ENCODE measurements at regions not wholly inside any gene's neighbourhood (a gene's known extent, or its start where the extent isn't known, plus 50 kb on each side); places are given as distances from the start of the nearest gene placed in this dataset.
A peak's percentile ranks its signal among the peaks of the same experiment; 100 is the strongest.

DNA sequence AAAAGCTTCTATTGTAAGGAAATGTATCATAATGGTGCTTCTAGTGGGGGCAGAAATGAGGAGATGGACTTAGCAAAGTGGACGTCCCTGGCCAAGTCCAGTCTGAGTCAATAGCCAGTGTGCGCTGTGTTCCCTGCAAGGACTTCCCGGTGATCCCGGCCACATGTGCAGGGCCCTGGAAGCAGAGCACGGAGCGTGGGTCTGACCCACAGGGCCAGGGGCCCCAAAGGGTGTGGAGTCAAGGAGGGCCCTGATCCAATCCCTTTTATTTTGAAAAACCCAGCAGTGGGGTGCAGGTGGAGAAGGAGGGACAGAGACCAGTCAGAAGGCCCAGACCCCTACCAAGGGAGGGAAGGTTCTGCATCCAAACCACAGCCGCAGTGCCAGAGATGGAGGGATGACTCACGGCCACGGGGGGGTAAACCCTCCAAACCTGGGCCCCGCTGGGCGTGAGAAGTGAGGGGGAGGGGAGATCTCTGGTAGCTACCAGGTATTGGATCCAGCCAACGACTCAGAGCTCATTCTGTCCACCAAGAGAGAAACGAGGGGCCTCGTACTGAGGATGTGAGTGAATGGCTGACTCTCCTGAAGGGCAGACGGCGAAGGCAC is 57.2 kb upstream of the VIPR2 start:
- no peaks in the 10 kb centered on the region for H3K36me3 ChIP-seq (ENCODE audit: control insufficient read depth in 4 of 4, insufficient read depth in 4 of 4, low read length in 3 of 4)
- peaks cover 0 to 17% (median 14%) of the 10 kb centered on the region in 4 experiments for H3K4me1 ChIP-seq (ENCODE audit: control extremely low read depth in 1 of 4, control insufficient read depth in 4 of 4, insufficient read depth in 4 of 4, low read length in 3 of 4)
- no peaks in the 10 kb centered on the region for H3K9me3 ChIP-seq (ENCODE audit: control extremely low read depth in 1 of 5, control insufficient read depth in 4 of 5, insufficient read depth in 2 of 5, low read depth in 1 of 5, low read length in 4 of 5)
- no peak overlapping the region for H3K27ac ChIP-seq (ENCODE audit: insufficient read depth in 1 of 2, low read depth in 1 of 2, low read length in 2 of 2, poor library complexity in 1 of 2, severe bottlenecking in 2 of 2)
- DNase-seq, result peak in 1 of 3 donors; percentile 6
- POLR2A ChIA-PET, result no interaction called here
- no peaks in the 10 kb centered on the region for H3K27me3 ChIP-seq (replicated peaks in 2 of 5; ENCODE audit: control insufficient read depth in 4 of 5, insufficient read depth in 5 of 5, low read length in 4 of 5)
- CTCF ChIA-PET, result no interaction called here
- 98% methylated on average over 15 of the region's 16 CpGs for WGBS (ENCODE audit: insufficient coverage)
- H3K4me3 ChIP-seq (ENCODE audit: control insufficient read depth in 1 of 7, extremely low read depth in 1 of 7, insufficient read depth in 4 of 7, low read depth in 2 of 7, low read length in 6 of 7), result no peak overlapping the region

DNA sequence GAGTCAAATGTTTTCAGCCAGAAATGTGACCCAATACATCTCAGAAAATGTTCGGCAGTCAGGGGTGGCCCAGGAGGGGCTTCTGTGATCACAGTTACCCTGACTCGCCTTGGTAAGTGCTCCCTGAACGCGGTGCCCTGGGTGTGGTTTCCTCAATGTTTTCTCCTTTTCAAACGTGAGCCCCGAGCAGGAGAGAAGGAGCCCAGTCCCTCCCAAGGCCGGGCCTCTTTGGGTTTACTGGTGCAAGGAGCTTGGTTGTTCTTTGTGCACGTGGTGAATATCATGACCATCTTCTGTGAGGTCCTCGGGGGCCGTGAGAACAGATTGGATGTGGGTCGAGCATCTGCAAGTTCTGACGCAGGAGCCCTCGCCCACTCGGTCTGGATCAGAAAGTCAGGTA is 55.8 kb upstream of the VIPR2 start:
- Histone ChIP-seq H3K27ac (ENCODE audit: insufficient read depth in 1 of 2, low read depth in 1 of 2, low read length in 2 of 2, poor library complexity in 1 of 2, severe bottlenecking in 2 of 2) (no peak overlapping the region), H3K27me3 (replicated peaks in 2 of 5; ENCODE audit: control insufficient read depth in 4 of 5, insufficient read depth in 5 of 5, low read length in 4 of 5) (no peaks in the 10 kb centered on the region), H3K4me1 (ENCODE audit: control extremely low read depth in 1 of 4, control insufficient read depth in 4 of 4, insufficient read depth in 4 of 4, low read length in 3 of 4) (peaks cover 7 to 29% (median 23%) of the 10 kb centered on the region in 4 experiments), H3K4me3 (ENCODE audit: control insufficient read depth in 1 of 7, extremely low read depth in 1 of 7, insufficient read depth in 4 of 7, low read depth in 2 of 7, low read length in 6 of 7) (no peak overlapping the region), H3K36me3 (ENCODE audit: control insufficient read depth in 4 of 4, insufficient read depth in 4 of 4, low read length in 3 of 4) (no peaks in the 10 kb centered on the region), H3K9me3 (ENCODE audit: control extremely low read depth in 1 of 5, control insufficient read depth in 4 of 5, insufficient read depth in 2 of 5, low read depth in 1 of 5, low read length in 4 of 5) (no peaks in the 10 kb centered on the region)
- DNase-seq, result no peak
- POLR2A ChIA-PET, result no interaction called here
- WGBS (ENCODE audit: insufficient coverage), result 93% methylated on average over 14 of the region's 14 CpGs
- CTCF ChIA-PET, result no interaction called here

DNA sequence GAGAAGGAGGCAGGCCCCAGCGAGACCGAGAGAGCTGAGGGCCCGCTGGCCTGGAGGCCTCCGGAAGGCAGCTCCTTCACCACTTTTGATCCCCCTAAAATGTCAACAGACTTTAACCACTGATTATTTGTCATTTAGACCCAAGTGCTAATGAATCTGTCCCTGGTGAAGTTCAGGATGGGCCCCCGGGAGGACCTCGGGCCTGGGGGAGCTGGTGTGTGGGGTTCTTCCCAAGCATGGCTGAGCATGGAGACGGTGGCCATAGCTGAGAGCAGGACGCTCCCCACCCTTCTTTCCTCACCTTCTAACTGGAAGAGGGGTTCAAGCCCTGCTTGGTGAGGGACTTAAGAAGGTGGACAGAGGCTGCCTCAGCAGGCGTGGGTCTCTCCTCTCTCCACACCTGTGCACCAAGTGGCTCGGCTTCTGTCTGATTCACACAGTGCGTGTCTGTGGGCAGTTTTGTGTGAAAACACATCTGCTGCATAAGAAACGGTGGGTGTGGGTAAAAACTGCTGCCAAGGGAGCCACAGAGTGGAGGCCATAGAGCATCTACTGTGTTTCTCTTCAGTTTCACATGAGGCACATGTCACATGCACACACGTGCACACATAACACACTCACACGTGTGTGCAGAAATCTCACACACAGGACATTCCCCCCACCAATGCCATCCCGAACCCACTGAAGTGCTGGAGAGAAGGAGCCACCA is 53.5 kb upstream of the VIPR2 start:
- peaks cover 7 to 29% (median 23%) of the 10 kb centered on the region in 4 experiments for H3K4me1 ChIP-seq (ENCODE audit: control extremely low read depth in 1 of 4, control insufficient read depth in 4 of 4, insufficient read depth in 4 of 4, low read length in 3 of 4)
- no peak for DNase-seq
- ChIA-PET POLR2A (no interaction called here), CTCF (no interaction called here)
- H3K36me3 ChIP-seq (ENCODE audit: control insufficient read depth in 4 of 4, insufficient read depth in 4 of 4, low read length in 3 of 4), result no peaks in the 10 kb centered on the region
- H3K27ac ChIP-seq (ENCODE audit: insufficient read depth in 1 of 2, low read depth in 1 of 2, low read length in 2 of 2, poor library complexity in 1 of 2, severe bottlenecking in 2 of 2), result peak overlapping the region in 1 of 2 experiments; percentile 62
- H3K27me3 ChIP-seq (replicated peaks in 2 of 5; ENCODE audit: control insufficient read depth in 4 of 5, insufficient read depth in 5 of 5, low read length in 4 of 5), result no peaks in the 10 kb centered on the region
- no peaks in the 10 kb centered on the region for H3K9me3 ChIP-seq (ENCODE audit: control extremely low read depth in 1 of 5, control insufficient read depth in 4 of 5, insufficient read depth in 2 of 5, low read depth in 1 of 5, low read length in 4 of 5)
- 82% methylated on average over 12 of the region's 15 CpGs for WGBS (ENCODE audit: insufficient coverage)
- H3K4me3 ChIP-seq (ENCODE audit: control insufficient read depth in 1 of 7, extremely low read depth in 1 of 7, insufficient read depth in 4 of 7, low read depth in 2 of 7, low read length in 6 of 7), result peak overlapping the region in 1 of 7 experiments; percentile 66

DNA sequence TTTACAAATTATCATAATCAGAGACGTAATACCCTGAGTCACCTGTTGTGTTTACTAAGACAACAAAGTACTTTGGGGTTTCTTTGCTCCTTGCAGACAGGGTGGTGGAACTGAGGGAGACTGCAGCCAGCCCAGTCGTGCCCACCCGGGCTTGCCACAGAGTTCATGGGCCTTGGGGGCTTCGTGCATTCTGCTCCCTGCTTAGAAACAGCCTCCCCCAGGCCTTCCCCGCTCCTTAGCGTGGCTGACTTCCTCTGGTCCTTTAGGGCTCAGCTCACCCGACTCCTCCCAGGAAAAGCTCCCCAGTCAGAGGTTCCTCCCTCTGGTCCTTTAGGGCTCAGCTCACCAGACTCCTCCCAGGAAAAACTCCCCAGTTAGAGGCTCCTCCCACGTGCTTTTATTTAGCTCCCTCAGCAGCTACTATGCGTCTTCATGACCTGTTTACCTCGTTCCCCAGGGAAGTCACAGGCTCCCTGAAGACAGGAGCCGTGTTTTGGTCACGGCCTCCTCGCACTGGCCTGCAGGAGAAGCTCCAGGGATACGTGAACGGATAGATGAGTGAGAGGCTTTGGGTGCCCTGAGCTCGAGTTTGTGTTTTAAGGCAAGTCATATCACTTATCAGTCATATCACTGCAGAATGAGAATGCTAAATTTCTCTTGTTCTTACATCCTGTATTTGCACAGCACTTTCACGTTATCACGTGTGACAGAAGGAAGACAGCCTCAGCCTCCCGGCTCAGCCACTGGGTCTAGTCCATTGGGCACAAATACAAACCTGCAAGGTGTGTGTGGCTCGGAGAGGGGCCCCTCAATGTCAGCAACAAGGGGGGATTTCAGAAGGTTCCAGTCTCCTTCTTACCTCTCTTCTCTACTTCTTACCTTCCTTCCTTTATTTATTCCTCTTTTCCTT is 52.7 kb upstream of the VIPR2 start:
- peak; percentile 38 to 80 (median 66) for DNase-seq
- ChIA-PET CTCF (interaction anchor here (1.0 kb wide), 1 partner anchor 221 kb away, joined by 6 read pairs; no protein-coding TSS in a partner anchor), POLR2A (no interaction called here)
- H3K27me3 ChIP-seq (replicated peaks in 2 of 5; ENCODE audit: control insufficient read depth in 4 of 5, insufficient read depth in 5 of 5, low read length in 4 of 5), result no peaks in the 10 kb centered on the region
- no peaks in the 10 kb centered on the region for H3K9me3 ChIP-seq (ENCODE audit: control extremely low read depth in 1 of 5, control insufficient read depth in 4 of 5, insufficient read depth in 2 of 5, low read depth in 1 of 5, low read length in 4 of 5)
- WGBS (ENCODE audit: insufficient coverage), result 11% methylated on average over 14 of the region's 20 CpGs
- H3K27ac ChIP-seq (ENCODE audit: insufficient read depth in 1 of 2, low read depth in 1 of 2, low read length in 2 of 2, poor library complexity in 1 of 2, severe bottlenecking in 2 of 2), result peak overlapping the region; percentile 21 to 62
- H3K4me3 ChIP-seq (ENCODE audit: control insufficient read depth in 1 of 7, extremely low read depth in 1 of 7, insufficient read depth in 4 of 7, low read depth in 2 of 7, low read length in 6 of 7), result peak overlapping the region in 5 of 7 experiments; percentile 2 to 66 (median 49)
- H3K36me3 ChIP-seq (ENCODE audit: control insufficient read depth in 4 of 4, insufficient read depth in 4 of 4, low read length in 3 of 4), result no peaks in the 10 kb centered on the region
- H3K4me1 ChIP-seq (ENCODE audit: control extremely low read depth in 1 of 4, control insufficient read depth in 4 of 4, insufficient read depth in 4 of 4, low read length in 3 of 4), result peaks cover 7 to 29% (median 23%) of the 10 kb centered on the region in 4 experiments

DNA sequence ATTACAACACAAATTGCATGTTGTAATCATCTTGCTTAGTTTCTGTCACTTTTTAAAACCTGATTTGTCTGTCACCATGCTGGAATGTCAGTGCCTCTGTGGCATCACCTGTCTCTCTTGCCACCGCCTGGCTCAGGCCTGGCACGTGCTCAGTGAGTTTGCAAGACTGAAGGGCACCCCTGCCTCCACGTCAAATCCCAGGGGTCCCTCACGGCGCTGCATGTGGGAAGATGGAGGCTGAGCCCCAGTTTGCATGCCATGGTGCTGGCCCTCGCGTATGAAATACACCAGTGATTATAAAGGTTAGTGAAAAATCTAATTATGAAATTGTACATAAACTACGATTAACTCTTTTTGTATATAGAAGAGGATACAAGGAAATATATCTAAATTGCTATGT is 51.9 kb upstream of the VIPR2 start:
- peaks cover 7 to 29% (median 23%) of the 10 kb centered on the region in 4 experiments for H3K4me1 ChIP-seq (ENCODE audit: control extremely low read depth in 1 of 4, control insufficient read depth in 4 of 4, insufficient read depth in 4 of 4, low read length in 3 of 4)
- no peak overlapping the region for H3K4me3 ChIP-seq (ENCODE audit: control insufficient read depth in 1 of 7, extremely low read depth in 1 of 7, insufficient read depth in 4 of 7, low read depth in 2 of 7, low read length in 6 of 7)
- 98% methylated on average over 3 of the region's 8 CpGs for WGBS (ENCODE audit: insufficient coverage)
- DNase-seq, result no peak
- no peaks in the 10 kb centered on the region for H3K27me3 ChIP-seq (replicated peaks in 2 of 5; ENCODE audit: control insufficient read depth in 4 of 5, insufficient read depth in 5 of 5, low read length in 4 of 5)
- no peaks in the 10 kb centered on the region for H3K36me3 ChIP-seq (ENCODE audit: control insufficient read depth in 4 of 4, insufficient read depth in 4 of 4, low read length in 3 of 4)
- ChIA-PET POLR2A (no interaction called here), CTCF (interaction anchor here (1.0 kb wide), 1 partner anchor 220 kb away, joined by 6 read pairs; no protein-coding TSS in a partner anchor)
- H3K27ac ChIP-seq (ENCODE audit: insufficient read depth in 1 of 2, low read depth in 1 of 2, low read length in 2 of 2, poor library complexity in 1 of 2, severe bottlenecking in 2 of 2), result no peak overlapping the region
- H3K9me3 ChIP-seq (ENCODE audit: control extremely low read depth in 1 of 5, control insufficient read depth in 4 of 5, insufficient read depth in 2 of 5, low read depth in 1 of 5, low read length in 4 of 5), result no peaks in the 10 kb centered on the region

DNA sequence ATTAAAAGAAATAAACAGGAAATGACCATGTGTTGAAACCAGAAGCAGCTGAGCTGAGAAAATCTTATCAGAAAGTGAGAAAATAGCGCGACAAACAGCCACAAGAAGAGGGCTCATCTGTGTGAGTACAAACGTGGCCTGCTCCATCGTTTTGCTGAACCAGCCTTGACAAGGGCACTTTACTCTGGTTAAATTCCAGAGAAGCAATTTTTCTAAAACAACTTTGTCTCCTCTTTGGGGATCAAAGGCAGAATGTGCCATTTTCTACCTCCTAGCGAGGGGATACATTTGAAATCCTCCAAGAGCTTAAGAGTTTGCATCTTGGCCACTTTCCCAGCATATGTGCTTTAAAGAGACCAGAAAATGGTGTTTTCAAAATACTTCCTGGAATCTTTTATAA is 51.3 kb upstream of the VIPR2 start:
- Histone ChIP-seq H3K4me3 (ENCODE audit: control insufficient read depth in 1 of 7, extremely low read depth in 1 of 7, insufficient read depth in 4 of 7, low read depth in 2 of 7, low read length in 6 of 7) (no peak overlapping the region), H3K27me3 (replicated peaks in 2 of 5; ENCODE audit: control insufficient read depth in 4 of 5, insufficient read depth in 5 of 5, low read length in 4 of 5) (no peaks in the 10 kb centered on the region), H3K36me3 (ENCODE audit: control insufficient read depth in 4 of 4, insufficient read depth in 4 of 4, low read length in 3 of 4) (no peaks in the 10 kb centered on the region), H3K4me1 (ENCODE audit: control extremely low read depth in 1 of 4, control insufficient read depth in 4 of 4, insufficient read depth in 4 of 4, low read length in 3 of 4) (peaks cover 7 to 29% (median 23%) of the 10 kb centered on the region in 4 experiments), H3K9me3 (ENCODE audit: control extremely low read depth in 1 of 5, control insufficient read depth in 4 of 5, insufficient read depth in 2 of 5, low read depth in 1 of 5, low read length in 4 of 5) (no peaks in the 10 kb centered on the region), H3K27ac (ENCODE audit: insufficient read depth in 1 of 2, low read depth in 1 of 2, low read length in 2 of 2, poor library complexity in 1 of 2, severe bottlenecking in 2 of 2) (peak overlapping the region in 1 of 2 experiments; percentile 30)
- ChIA-PET POLR2A (no interaction called here), CTCF (no interaction called here)
- WGBS (ENCODE audit: insufficient coverage), result 10% methylated on average over 4 of the region's 5 CpGs
- DNase-seq, result peak in 2 of 3 donors; percentile 35 to 55
